Psoas muscle (tissue), 7 donors: ENCODE measurements at regions not wholly inside any gene's neighbourhood (a gene's known extent, or its start where the extent isn't known, plus 50 kb on each side); places are given as distances from the start of the nearest gene placed in this dataset.

Experiments
- ATAC-seq, 4 donors: fragments of 200-7000 bp; cut with Tn5 transposase; one replicate each; pipeline ENCODE4 v1.9.1; 2020; ENCODE audit warnings: moderate library complexity in 3 of 4, mild to moderate bottlenecking in 2 of 4
- DNase-seq, 2 donors: peaks; one replicate each; pipeline ENCODE4 v3.0.0-alpha.2; 2020
- H3K27ac ChIP-seq: fragments of 200-600 bp; one replicate; pipeline ENCODE4 v1.8.0; 2022
- H3K27me3 ChIP-seq, 3 donors: fragments of 200-600 bp in 1 of 3; one replicate each; pipeline versions ENCODE4 v1.6.1 to v1.8.0; 2013 to 2022; ENCODE audit warnings: low read length in 2 of 3, mild to moderate bottlenecking in 2 of 3, moderate library complexity in 1 of 3; ENCODE audit not compliant: insufficient read depth in 3 of 3
- H3K36me3 ChIP-seq, 2 donors: fragments of 200-600 bp in 1 of 2; one replicate each; pipeline versions ENCODE4 v1.6.1 to v1.8.0; 2013 to 2022; ENCODE audit warnings: low read depth in 1 of 2, mild to moderate bottlenecking in 1 of 2, moderate library complexity in 1 of 2; ENCODE audit not compliant: insufficient read depth in 1 of 2
- H3K4me1 ChIP-seq: fragments of 200-600 bp; one replicate; pipeline ENCODE4 v1.8.0; 2022
- H3K4me3 ChIP-seq: fragments of 200-600 bp; one replicate; pipeline ENCODE4 v1.8.0; 2022; ENCODE audit warnings: mild to moderate bottlenecking
- H3K9me3 ChIP-seq: fragments of 200-600 bp; one replicate; pipeline ENCODE4 v1.8.0; 2022
- WGBS, 3 donors: extraction: QIAGEN DNeasy Blood & Tissue Kit; methylation state at CpG; one replicate each; pipeline versions ENCODE4 v1.1.6 to v1.1.7; 2013; 5-methylcytosine and 5-hydroxymethylcytosine counted together
- intact Hi-C, 2 donors: fragments of 100-400 bp; cut with DNase I; formaldehyde crosslinking; loops; one replicate each; pipeline versions ENCODE4 v1.11.0 to v1.14.2; 2022
- TF ChIP-seq, protein P1 (sequence below): fragments of 200-600 bp; IDR thresholded peaks from one replicate; pipeline ENCODE4 v1.8.0; 2022; ENCODE audit warnings: antibody characterized with exemption
- donor health status: healthy with polysubstance abuse.
- donor health status: DM: no; HTN: no; CAD: no; lungs with moderate emphysema.
- donor health status: Bipolar disorder and iron deficiency.
- donor health status: healthy.
- donor health status: DM: yes; HTN: yes; CAD: no.
- donor health status: DM: no; HTN: no; CAD: no.
- donor health status: DM: yes; HTN: yes; CAD: no.

DNA sequence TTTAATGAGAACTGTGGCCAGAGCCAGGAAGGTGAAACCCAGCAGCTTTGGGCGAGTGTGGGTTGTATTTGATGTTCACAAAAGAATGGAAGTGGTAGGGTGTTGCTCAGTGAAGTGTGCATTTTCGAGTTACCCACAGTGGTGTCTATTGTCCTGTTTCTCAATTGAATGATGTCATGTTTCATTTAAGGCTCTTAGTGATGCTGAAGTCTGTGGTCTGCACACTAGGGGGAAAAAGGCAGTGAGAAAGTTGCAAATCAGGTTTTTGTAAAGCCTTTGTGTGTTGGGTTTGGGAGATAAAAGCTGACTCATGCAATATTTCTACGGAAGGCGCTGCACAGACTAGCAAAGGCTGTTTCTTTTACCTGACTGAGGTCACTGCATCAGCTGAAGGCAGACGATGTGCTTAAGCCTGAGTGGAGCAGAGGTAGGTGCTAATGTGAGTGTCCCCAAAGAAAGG, 121.1 kb downstream of the PLEKHG1 start:
- Histone ChIP-seq H3K27ac (no peak overlapping the region), H3K36me3 (no peaks in the 10 kb centered on the region), H3K9me3 (no peaks in the 10 kb centered on the region), H3K4me1 (no peaks in the 10 kb centered on the region), H3K4me3 (no peak overlapping the region), H3K27me3 (peaks cover 0 to 2% (median 0%) of the 10 kb centered on the region in 3 donors)
- ATAC-seq = no peak
- TF ChIP-seq, protein P1, sequence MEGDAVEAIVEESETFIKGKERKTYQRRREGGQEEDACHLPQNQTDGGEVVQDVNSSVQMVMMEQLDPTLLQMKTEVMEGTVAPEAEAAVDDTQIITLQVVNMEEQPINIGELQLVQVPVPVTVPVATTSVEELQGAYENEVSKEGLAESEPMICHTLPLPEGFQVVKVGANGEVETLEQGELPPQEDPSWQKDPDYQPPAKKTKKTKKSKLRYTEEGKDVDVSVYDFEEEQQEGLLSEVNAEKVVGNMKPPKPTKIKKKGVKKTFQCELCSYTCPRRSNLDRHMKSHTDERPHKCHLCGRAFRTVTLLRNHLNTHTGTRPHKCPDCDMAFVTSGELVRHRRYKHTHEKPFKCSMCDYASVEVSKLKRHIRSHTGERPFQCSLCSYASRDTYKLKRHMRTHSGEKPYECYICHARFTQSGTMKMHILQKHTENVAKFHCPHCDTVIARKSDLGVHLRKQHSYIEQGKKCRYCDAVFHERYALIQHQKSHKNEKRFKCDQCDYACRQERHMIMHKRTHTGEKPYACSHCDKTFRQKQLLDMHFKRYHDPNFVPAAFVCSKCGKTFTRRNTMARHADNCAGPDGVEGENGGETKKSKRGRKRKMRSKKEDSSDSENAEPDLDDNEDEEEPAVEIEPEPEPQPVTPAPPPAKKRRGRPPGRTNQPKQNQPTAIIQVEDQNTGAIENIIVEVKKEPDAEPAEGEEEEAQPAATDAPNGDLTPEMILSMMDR = no peak
- no peak for DNase-seq
- WGBS, 3 donors = 49 to 59% (median 58%) methylated on average over 5 of the region's 5 CpGs
- intact Hi-C loops = no loop called here

DNA sequence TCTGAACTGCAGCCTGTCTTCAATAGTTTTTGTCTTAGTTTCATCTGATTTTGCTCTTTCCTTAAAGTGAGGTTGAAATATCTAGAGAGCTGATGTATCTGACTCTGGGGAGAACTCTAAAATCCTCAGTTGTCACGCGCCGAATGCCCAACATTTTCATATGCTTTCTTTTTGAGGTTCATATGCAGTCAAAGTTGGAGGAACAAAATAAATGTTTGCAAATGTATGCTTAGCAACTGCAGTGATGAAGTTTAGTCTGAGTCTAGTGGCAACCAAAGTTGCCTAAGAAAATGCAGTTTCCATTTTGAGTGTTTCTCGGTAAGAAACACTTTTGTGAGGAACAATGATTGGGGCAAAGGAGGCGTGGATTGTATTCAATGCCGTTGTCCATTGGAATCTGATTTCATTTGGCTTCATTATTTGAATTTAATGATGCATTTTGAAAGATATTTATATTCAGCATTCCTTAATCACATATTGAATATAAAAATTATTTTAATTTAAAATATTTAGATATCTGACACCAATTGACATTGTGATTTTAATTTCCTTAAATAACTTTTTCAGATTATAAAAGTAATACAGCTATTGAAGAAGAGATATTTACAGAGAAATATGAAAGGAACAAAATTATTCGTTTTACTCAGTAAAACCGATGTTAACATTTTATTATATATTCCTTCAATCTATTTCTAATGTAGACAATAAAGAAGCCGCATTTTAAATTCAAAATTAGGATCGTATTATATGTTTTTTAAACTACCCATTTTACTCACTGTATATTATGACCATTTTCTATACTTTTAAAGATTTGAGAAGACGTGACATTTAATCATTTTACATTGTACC, 122.0 kb downstream of the PLEKHG1 start:
- Histone ChIP-seq H3K4me3 (no peak overlapping the region), H3K36me3 (no peaks in the 10 kb centered on the region), H3K9me3 (no peaks in the 10 kb centered on the region), H3K4me1 (no peaks in the 10 kb centered on the region), H3K27me3 (peaks cover 0 to 2% (median 0%) of the 10 kb centered on the region in 3 donors), H3K27ac (no peak overlapping the region)
- 90 to 93% (median 93%) methylated on average over 11 of the region's 11 CpGs for WGBS, 3 donors
- DNase-seq (no peak), ATAC-seq (no peak)
- TF ChIP-seq, protein P1 = no peak
- intact Hi-C loops = no loop called here

DNA sequence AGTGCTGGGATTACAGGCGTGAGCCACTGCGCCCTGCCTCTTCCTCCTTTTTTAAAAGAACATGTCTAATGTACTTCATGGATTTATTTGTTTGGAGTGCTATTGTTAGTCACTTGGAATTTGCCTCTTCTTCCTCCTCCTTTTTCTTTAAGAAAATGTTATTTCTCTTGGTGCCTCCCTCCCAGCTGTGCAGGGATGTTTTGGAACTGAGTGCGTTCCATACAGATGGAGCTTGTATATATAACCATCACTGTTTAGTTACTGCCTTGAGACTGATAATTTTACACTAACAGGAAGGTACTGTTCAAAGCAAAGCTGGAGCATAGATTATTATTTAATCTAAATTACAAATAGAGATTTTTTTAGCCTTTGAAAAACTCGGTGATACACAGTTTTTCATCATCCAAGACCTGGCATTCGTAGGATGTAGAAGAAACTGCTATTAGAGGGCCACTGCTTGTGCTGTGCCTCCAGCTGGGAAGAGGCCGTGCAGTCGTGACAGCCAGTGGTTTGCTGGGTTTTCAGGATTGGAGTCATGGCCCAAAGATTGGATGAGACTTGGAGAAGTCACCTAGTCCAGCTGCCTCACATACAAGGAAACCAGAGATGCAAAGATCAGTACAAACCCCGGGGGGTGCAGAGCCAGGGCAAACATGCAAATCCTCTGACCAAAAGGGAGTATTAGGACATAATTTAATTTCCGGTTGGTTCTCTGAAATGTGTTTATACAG, 123.1 kb downstream of the PLEKHG1 start:
- ATAC-seq = no peak
- intact Hi-C loops = no loop called here
- whole genome bisulfite sequencing, 3 donors = 72 to 80% (median 77%) methylated on average over 9 of the region's 9 CpGs
- TF ChIP-seq, protein P1 = no peak
- H3K36me3 ChIP-seq = no peaks in the 10 kb centered on the region
- no peak for DNase-seq
- no peaks in the 10 kb centered on the region for H3K9me3 ChIP-seq
- no peaks in the 10 kb centered on the region for H3K4me1 ChIP-seq
- peaks cover 0 to 2% (median 0%) of the 10 kb centered on the region in 3 donors for H3K27me3 ChIP-seq
- no peak overlapping the region for H3K27ac ChIP-seq
- no peak overlapping the region for H3K4me3 ChIP-seq

DNA sequence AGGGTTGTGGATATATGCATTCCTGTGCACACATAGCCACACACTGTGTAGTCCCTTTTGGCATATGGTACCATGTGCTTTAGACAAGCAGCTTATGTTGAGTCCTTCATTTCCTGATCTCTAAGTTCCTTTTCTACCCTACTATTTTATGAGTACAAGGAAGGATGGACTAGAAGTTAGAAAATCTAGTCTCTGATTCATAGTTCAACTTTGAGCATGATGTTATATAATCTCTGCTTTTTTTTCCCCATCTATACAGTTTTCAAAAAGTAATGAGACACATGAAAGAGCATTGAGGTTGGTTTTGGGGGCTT, 123.6 kb downstream of the PLEKHG1 start:
- ATAC-seq (no peak), DNase-seq (no peak)
- intact Hi-C loops = no loop called here
- Histone ChIP-seq H3K36me3 (no peaks in the 10 kb centered on the region), H3K27ac (no peak overlapping the region), H3K4me3 (no peak overlapping the region), H3K4me1 (no peaks in the 10 kb centered on the region), H3K27me3 (peaks cover 0 to 2% (median 0%) of the 10 kb centered on the region in 3 donors), H3K9me3 (no peaks in the 10 kb centered on the region)
- TF ChIP-seq, protein P1 = no peak
